ENCODE measurements at regions not wholly inside any gene's neighbourhood (a gene's known extent, or its start where the extent isn't known, plus 50 kb on each side); places are given as distances from the start of the nearest gene placed in this dataset.
"Not testable (repeated sequence)": the region's sequence is repeated elsewhere in the genome, so short reads cannot be mapped to it uniquely, and the experiment has no call there.

GRCh38 chr2:199558156-199558555 is 100.4 kb upstream of the SATB2 start:
- no peak for DNase-seq (ENCODE audit: low spot score)

GRCh38 chr2:199556527-199557285 is 99.0 kb upstream of the SATB2 start:
- DNase-seq (ENCODE audit: low spot score) = no peak

- DNase-seq (ENCODE audit: low spot score) = no peak
Measured at GRCh38 chr2:199554026-199554425, 96.3 kb upstream of the SATB2 start.

GRCh38 chr2:199552141-199552540 is 94.4 kb upstream of the SATB2 start:
- no peak for DNase-seq (ENCODE audit: low spot score)

GRCh38 chr2:199543606-199544172 is 86.0 kb upstream of the SATB2 start:
- no peak for DNase-seq (ENCODE audit: low spot score)

- DNase-seq (ENCODE audit: low spot score) = no peak
Measured at GRCh38 chr2:199535445-199536177, 77.9 kb upstream of the SATB2 start.

- DNase-seq (ENCODE audit: low spot score) = not testable (repeated sequence)
Measured at GRCh38 chr2:199533873-199534272, 76.1 kb upstream of the SATB2 start.

DNA sequence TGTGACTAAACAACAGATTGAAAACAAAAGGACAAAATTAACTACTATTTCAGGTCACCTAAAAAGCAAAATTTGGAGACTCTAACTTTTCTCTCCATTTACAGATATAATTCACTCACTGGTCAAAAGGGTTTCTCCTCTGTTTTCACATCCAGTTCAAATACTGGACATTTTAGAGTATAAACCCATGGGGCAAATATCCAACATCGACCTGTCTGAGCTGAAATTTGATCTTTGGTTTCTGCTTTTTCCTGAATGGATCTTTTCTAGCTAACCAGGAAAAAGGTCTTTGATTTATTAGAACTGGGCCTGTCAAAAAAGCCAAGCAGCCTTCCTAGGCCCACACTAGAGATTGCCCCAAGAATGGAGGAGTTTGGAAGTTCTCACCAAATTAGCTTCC is 69.3 kb upstream of the SATB2 start:
- no peak for DNase-seq (ENCODE audit: low spot score)

- DNase-seq (ENCODE audit: low spot score) = no peak
Measured at GRCh38 chr2:199524689-199525574, 67.2 kb upstream of the SATB2 start.

- no peak for DNase-seq (ENCODE audit: low spot score)
Measured at GRCh38 chr2:199509403-199509802, 51.7 kb upstream of the SATB2 start.

Measured in H4 (cell line).